HEK293 (cell line): ENCODE measurements at regions not wholly inside any gene's neighbourhood (a gene's known extent, or its start where the extent isn't known, plus 50 kb on each side); places are given as distances from the start of the nearest gene placed in this dataset.
A peak's percentile ranks its signal among the peaks of the same experiment; 100 is the strongest.

Experiments
- BCL11A ChIP-seq: fragments of 450-650 bp; formaldehyde crosslinking; IDR thresholded peaks from 2 replicates; pipeline ENCODE4 v1.5.1; 2016; ENCODE audit warnings: low read depth, missing biosample characterization, missing genetic modification characterization
- SCRT2 ChIP-seq: fragments of 450-650 bp; formaldehyde crosslinking; IDR thresholded peaks from 2 replicates; pipeline ENCODE4 v1.5.1; 2016; ENCODE audit warnings: missing biosample characterization, missing genetic modification characterization
- WT1 ChIP-seq: fragments of 450-650 bp; formaldehyde crosslinking; IDR thresholded peaks from 2 replicates; pipeline ENCODE4 v1.5.1; 2016; ENCODE audit warnings: missing biosample characterization, missing genetic modification characterization
- ZBTB1 ChIP-seq: fragments of 450-650 bp; formaldehyde crosslinking; IDR thresholded peaks from 2 replicates; pipeline ENCODE4 v1.5.1; 2016; ENCODE audit warnings: missing biosample characterization, missing genetic modification characterization
- ZBTB17 ChIP-seq: fragments of 450-650 bp; formaldehyde crosslinking; IDR thresholded peaks from 2 replicates; pipeline ENCODE4 v1.5.1; 2016; ENCODE audit warnings: missing biosample characterization, missing genetic modification characterization
- ZBTB48 ChIP-seq: fragments of 450-650 bp; formaldehyde crosslinking; IDR thresholded peaks from 2 replicates; pipeline ENCODE4 v1.5.1; 2016; ENCODE audit warnings: missing biosample characterization, missing genetic modification characterization
- ZBTB8A ChIP-seq: fragments of 450-650 bp; formaldehyde crosslinking; IDR thresholded peaks from 2 replicates; pipeline ENCODE4 v1.5.1; 2016; ENCODE audit warnings: missing biosample characterization, missing genetic modification characterization
- ZEB2 ChIP-seq: fragments of 450-650 bp; formaldehyde crosslinking; IDR thresholded peaks from 2 replicates; pipeline ENCODE4 v1.5.1; 2016; ENCODE audit warnings: missing biosample characterization, missing genetic modification characterization
- ZNF138 ChIP-seq: fragments of 450-650 bp; formaldehyde crosslinking; IDR thresholded peaks from 2 replicates; pipeline ENCODE4 v1.5.1; 2016; ENCODE audit warnings: missing biosample characterization, missing genetic modification characterization, borderline replicate concordance
- ZNF140 ChIP-seq: fragments of 450-650 bp; formaldehyde crosslinking; IDR thresholded peaks from 2 replicates; pipeline ENCODE4 v1.5.1; 2016; ENCODE audit warnings: missing biosample characterization, missing genetic modification characterization
- ZNF184 ChIP-seq: fragments of 450-650 bp; IDR thresholded peaks from 2 replicates; pipeline ENCODE4 v1.5.1; 2018; ENCODE audit warnings: missing biosample characterization, mild to moderate bottlenecking, missing genetic modification characterization
- ZNF223 ChIP-seq: fragments of 450-650 bp; formaldehyde crosslinking; IDR thresholded peaks from 2 replicates; pipeline ENCODE4 v1.5.1; 2016; ENCODE audit warnings: missing biosample characterization, missing genetic modification characterization
- ZNF239 ChIP-seq: fragments of 450-650 bp; formaldehyde crosslinking; IDR thresholded peaks from 2 replicates; pipeline ENCODE4 v1.5.1; 2016; ENCODE audit warnings: missing biosample characterization, missing genetic modification characterization
- ZNF24 ChIP-seq: fragments of 450-650 bp; formaldehyde crosslinking; IDR thresholded peaks from 2 replicates; pipeline ENCODE4 v1.5.1; 2016; ENCODE audit warnings: missing biosample characterization, missing genetic modification characterization
- ZNF292 ChIP-seq: fragments of 450-650 bp; formaldehyde crosslinking; IDR thresholded peaks from 2 replicates; pipeline ENCODE4 v1.5.1; 2016; ENCODE audit warnings: low read depth, missing biosample characterization, missing genetic modification characterization, borderline replicate concordance
- ZNF341 ChIP-seq: fragments of 450-650 bp; formaldehyde crosslinking; IDR thresholded peaks from 2 replicates; pipeline ENCODE4; 2016; ENCODE audit warnings: low read depth, missing biosample characterization, missing genetic modification characterization
- ZNF366 ChIP-seq: fragments of 450-650 bp; formaldehyde crosslinking; conservative IDR thresholded peaks from 2 replicates; pipeline ENCODE4 v1.5.1; 2016; ENCODE audit warnings: missing biosample characterization, missing genetic modification characterization
- ZNF571 ChIP-seq: fragments of 450-650 bp; formaldehyde crosslinking; IDR thresholded peaks from 2 replicates; pipeline ENCODE4 v1.5.0; 2017; ENCODE audit warnings: missing biosample characterization, missing genetic modification characterization
- ZNF626 ChIP-seq: fragments of 450-650 bp; sonication (Bioruptor Pico); formaldehyde crosslinking; IDR thresholded peaks from 2 replicates; pipeline ENCODE4 v1.5.1; 2018; ENCODE audit warnings: missing biosample characterization, missing genetic modification characterization, inconsistent platforms
- ZNF768 ChIP-seq: fragments of 450-650 bp; formaldehyde crosslinking; IDR thresholded peaks from 2 replicates; pipeline ENCODE4 v1.5.1; 2018; ENCODE audit warnings: missing biosample characterization, mild to moderate bottlenecking, missing genetic modification characterization
- ZNF837 ChIP-seq: fragments of 450-650 bp; formaldehyde crosslinking; IDR thresholded peaks from 2 replicates; pipeline ENCODE4 v1.5.1; 2016; ENCODE audit warnings: missing biosample characterization, missing genetic modification characterization
- TF ChIP-seq, protein P1 (sequence below): fragments of 450-650 bp; formaldehyde crosslinking; IDR thresholded peaks from 2 replicates; pipeline ENCODE4 v1.5.1; 2016; ENCODE audit warnings: missing biosample characterization, missing genetic modification characterization
- TF ChIP-seq, protein P2 (sequence below): fragments of 450-650 bp; formaldehyde crosslinking; IDR thresholded peaks from 2 replicates; pipeline ENCODE4 v1.5.1; 2017; ENCODE audit warnings: missing biosample characterization, missing genetic modification characterization
- TF ChIP-seq, protein P3 (sequence below): fragments of 450-650 bp; formaldehyde crosslinking; IDR thresholded peaks from 2 replicates; pipeline ENCODE4; 2016; ENCODE audit warnings: missing biosample characterization, missing genetic modification characterization
- TF ChIP-seq, protein P4 (sequence below): fragments of 450-650 bp; IDR thresholded peaks from 2 replicates; pipeline ENCODE4 v1.5.1; 2018; ENCODE audit warnings: missing biosample characterization, mild to moderate bottlenecking, missing genetic modification characterization
- TF ChIP-seq, protein P5 (sequence below): fragments of 450-650 bp; formaldehyde crosslinking; optimal IDR thresholded peaks from 2 replicates; pipeline ENCODE3; 2016; ENCODE audit warnings: missing biosample characterization, mild to moderate bottlenecking, missing genetic modification characterization
- TF ChIP-seq, protein P6 (sequence below): fragments of 450-650 bp; formaldehyde crosslinking; IDR thresholded peaks from 2 replicates; pipeline ENCODE4 v1.5.1; 2016; ENCODE audit warnings: missing biosample characterization, missing genetic modification characterization
- TF ChIP-seq, protein P7 (sequence below): fragments of 450-650 bp; formaldehyde crosslinking; IDR thresholded peaks from 2 replicates; pipeline ENCODE4 v1.5.1; 2016; ENCODE audit warnings: missing biosample characterization, missing genetic modification characterization
- TF ChIP-seq, protein P8 (sequence below): IDR thresholded peaks from 2 replicates; pipeline ENCODE4 v1.6.1; 2011; ENCODE audit warnings: mild to moderate bottlenecking, low read depth, low read length, borderline replicate concordance

DNA sequence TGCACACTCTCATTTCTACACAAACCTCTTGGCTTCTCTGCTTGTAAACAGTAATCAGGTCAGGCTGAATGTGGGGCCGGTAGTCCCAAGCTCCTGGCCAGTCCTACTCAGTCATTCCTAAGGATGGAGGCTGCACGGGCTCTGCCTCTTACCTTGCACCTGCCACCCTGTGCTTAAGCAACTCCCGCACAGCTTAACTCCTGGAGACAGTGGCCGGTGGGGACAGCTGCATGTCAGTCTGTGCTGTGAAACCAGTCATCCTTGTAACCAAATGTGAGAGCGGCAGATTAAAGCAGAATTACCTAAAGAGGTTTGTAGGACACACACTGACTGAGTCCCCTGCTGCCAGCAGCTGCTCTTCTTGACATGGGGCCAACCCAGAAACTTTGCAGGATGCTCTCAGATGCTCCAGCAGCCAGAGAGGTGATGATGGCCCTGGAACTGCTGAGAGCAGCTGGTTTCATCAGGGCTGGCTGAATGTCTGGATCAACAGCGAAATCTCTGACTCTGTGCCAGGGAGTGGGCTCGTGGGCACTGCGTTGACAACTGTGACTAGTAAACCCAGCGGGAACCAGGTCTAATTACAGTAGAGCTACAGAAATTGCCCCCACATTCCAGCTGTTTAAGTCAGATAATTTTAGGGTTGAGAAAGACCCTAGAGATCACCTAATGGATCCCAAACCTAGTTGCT, 123.7 kb downstream of the ANAPC4 start (continued):
- TF ChIP-seq, protein P1, sequence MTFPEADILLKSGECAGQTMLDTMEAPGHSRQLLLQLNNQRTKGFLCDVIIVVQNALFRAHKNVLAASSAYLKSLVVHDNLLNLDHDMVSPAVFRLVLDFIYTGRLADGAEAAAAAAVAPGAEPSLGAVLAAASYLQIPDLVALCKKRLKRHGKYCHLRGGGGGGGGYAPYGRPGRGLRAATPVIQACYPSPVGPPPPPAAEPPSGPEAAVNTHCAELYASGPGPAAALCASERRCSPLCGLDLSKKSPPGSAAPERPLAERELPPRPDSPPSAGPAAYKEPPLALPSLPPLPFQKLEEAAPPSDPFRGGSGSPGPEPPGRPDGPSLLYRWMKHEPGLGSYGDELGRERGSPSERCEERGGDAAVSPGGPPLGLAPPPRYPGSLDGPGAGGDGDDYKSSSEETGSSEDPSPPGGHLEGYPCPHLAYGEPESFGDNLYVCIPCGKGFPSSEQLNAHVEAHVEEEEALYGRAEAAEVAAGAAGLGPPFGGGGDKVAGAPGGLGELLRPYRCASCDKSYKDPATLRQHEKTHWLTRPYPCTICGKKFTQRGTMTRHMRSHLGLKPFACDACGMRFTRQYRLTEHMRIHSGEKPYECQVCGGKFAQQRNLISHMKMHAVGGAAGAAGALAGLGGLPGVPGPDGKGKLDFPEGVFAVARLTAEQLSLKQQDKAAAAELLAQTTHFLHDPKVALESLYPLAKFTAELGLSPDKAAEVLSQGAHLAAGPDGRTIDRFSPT: 0 out of 2 replicates have a peak, but pooled peaks have one; percentile 11
- TF ChIP-seq, protein P2, sequence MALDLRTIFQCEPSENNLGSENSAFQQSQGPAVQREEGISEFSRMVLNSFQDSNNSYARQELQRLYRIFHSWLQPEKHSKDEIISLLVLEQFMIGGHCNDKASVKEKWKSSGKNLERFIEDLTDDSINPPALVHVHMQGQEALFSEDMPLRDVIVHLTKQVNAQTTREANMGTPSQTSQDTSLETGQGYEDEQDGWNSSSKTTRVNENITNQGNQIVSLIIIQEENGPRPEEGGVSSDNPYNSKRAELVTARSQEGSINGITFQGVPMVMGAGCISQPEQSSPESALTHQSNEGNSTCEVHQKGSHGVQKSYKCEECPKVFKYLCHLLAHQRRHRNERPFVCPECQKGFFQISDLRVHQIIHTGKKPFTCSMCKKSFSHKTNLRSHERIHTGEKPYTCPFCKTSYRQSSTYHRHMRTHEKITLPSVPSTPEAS (tag by site-specific recombination): no peak
- TF ChIP-seq, protein P3, sequence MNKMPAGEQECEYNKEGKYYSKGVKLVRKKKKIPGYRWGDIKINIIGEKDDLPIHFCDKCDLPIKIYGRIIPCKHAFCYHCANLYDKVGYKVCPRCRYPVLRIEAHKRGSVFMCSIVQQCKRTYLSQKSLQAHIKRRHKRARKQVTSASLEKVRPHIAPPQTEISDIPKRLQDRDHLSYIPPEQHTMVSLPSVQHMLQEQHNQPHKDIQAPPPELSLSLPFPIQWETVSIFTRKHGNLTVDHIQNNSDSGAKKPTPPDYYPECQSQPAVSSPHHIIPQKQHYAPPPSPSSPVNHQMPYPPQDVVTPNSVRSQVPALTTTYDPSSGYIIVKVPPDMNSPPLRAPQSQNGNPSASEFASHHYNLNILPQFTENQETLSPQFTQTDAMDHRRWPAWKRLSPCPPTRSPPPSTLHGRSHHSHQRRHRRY (tag by site-specific recombination): no peak
- TF ChIP-seq ZNF626 (tag by site-specific recombination): no peak
- TF ChIP-seq, protein P4, sequence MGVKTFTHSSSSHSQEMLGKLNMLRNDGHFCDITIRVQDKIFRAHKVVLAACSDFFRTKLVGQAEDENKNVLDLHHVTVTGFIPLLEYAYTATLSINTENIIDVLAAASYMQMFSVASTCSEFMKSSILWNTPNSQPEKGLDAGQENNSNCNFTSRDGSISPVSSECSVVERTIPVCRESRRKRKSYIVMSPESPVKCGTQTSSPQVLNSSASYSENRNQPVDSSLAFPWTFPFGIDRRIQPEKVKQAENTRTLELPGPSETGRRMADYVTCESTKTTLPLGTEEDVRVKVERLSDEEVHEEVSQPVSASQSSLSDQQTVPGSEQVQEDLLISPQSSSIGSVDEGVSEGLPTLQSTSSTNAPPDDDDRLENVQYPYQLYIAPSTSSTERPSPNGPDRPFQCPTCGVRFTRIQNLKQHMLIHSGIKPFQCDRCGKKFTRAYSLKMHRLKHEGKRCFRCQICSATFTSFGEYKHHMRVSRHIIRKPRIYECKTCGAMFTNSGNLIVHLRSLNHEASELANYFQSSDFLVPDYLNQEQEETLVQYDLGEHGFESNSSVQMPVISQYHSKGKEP (tag by site-specific recombination): no peak
- TF ChIP-seq, protein P5, sequence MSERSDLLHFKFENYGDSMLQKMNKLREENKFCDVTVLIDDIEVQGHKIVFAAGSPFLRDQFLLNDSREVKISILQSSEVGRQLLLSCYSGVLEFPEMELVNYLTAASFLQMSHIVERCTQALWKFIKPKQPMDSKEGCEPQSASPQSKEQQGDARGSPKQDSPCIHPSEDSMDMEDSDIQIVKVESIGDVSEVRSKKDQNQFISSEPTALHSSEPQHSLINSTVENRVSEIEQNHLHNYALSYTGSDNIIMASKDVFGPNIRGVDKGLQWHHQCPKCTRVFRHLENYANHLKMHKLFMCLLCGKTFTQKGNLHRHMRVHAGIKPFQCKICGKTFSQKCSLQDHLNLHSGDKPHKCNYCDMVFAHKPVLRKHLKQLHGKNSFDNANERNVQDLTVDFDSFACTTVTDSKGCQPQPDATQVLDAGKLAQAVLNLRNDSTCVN (tag by site-specific recombination): no peak
- TF ChIP-seq ZNF571 (tag by site-specific recombination): no peak
- no peak for TF ChIP-seq ZNF837 (tag by site-specific recombination)
- TF ChIP-seq ZEB2: no peak
- no peak for TF ChIP-seq ZNF223 (tag by site-specific recombination)
- peak; percentile 32; the same call in 1 of the 2 replicates for TF ChIP-seq ZNF341 (tag by site-specific recombination)
- TF ChIP-seq ZBTB1 (tag by site-specific recombination): no peak
- no peak for TF ChIP-seq ZNF768 (tag by site-specific recombination)
- TF ChIP-seq ZNF292: no peak
- TF ChIP-seq, protein P6, sequence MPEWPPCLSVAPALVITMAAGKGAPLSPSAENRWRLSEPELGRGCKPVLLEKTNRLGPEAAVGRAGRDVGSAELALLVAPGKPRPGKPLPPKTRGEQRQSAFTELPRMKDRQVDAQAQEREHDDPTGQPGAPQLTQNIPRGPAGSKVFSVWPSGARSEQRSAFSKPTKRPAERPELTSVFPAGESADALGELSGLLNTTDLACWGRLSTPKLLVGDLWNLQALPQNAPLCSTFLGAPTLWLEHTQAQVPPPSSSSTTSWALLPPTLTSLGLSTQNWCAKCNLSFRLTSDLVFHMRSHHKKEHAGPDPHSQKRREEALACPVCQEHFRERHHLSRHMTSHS (tag by site-specific recombination): no peak
- TF ChIP-seq BCL11A (tag by site-specific recombination): no peak
- TF ChIP-seq, protein P7, sequence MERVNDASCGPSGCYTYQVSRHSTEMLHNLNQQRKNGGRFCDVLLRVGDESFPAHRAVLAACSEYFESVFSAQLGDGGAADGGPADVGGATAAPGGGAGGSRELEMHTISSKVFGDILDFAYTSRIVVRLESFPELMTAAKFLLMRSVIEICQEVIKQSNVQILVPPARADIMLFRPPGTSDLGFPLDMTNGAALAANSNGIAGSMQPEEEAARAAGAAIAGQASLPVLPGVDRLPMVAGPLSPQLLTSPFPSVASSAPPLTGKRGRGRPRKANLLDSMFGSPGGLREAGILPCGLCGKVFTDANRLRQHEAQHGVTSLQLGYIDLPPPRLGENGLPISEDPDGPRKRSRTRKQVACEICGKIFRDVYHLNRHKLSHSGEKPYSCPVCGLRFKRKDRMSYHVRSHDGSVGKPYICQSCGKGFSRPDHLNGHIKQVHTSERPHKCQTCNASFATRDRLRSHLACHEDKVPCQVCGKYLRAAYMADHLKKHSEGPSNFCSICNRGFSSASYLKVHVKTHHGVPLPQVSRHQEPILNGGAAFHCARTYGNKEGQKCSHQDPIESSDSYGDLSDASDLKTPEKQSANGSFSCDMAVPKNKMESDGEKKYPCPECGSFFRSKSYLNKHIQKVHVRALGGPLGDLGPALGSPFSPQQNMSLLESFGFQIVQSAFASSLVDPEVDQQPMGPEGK: peak; percentile 37; the same call in 1 of the 2 replicates
- peak; percentile 59 for TF ChIP-seq ZBTB17 (tag by site-specific recombination)
- no peak for TF ChIP-seq ZNF184 (tag by site-specific recombination)
- no peak for TF ChIP-seq ZNF140
- no peak for TF ChIP-seq ZNF239 (tag by site-specific recombination)
- 0 out of 2 replicates have a peak, but pooled peaks have one; percentile 30 for TF ChIP-seq ZBTB8A (tag by site-specific recombination)
- TF ChIP-seq ZBTB48 (tag by site-specific recombination): no peak
- no peak for TF ChIP-seq WT1 (tag by site-specific recombination)
- TF ChIP-seq ZNF138: no peak
- TF ChIP-seq, protein P8, sequence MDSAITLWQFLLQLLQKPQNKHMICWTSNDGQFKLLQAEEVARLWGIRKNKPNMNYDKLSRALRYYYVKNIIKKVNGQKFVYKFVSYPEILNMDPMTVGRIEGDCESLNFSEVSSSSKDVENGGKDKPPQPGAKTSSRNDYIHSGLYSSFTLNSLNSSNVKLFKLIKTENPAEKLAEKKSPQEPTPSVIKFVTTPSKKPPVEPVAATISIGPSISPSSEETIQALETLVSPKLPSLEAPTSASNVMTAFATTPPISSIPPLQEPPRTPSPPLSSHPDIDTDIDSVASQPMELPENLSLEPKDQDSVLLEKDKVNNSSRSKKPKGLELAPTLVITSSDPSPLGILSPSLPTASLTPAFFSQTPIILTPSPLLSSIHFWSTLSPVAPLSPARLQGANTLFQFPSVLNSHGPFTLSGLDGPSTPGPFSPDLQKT: no peak
- peak; percentile 48; the same call in 1 of the 2 replicates for TF ChIP-seq ZNF24 (tag by site-specific recombination)
- peak; percentile 11; the same call in 1 of the 2 replicates for TF ChIP-seq SCRT2 (tag by site-specific recombination)
- TF ChIP-seq ZNF366 (tag by site-specific recombination): no peak
